ENCODE measurements at regions not wholly inside any gene's neighbourhood (a gene's known extent, or its start where the extent isn't known, plus 50 kb on each side); places are given as distances from the start of the nearest gene placed in this dataset.

DNA sequence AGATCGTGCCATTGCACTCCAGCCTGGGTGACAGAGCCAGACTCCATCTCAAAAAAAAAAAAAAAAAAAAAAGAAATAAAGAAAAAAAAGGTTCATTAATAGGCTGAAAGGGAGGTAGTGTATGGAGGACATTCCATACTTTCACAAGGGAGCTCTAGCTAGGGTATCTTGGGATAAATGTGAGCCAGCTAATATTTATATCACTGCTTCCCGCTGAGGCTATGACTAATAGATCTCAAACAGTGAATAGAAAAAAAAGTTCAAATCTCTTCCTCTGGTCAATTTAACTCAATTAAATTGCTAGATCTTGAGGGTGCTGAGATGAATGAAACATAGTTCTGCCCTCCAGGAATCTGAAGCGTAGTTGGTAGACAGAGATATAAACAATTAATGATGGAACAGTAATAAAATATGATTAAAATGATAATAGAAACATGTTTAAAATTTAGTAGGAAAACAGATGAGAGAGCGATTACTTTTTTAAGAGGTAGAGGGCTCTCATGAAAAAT is 55.7 kb upstream of the SHISA3 start:
- no peak for DNase-seq (ENCODE audit: low spot score in 2 of 2)
- Histone ChIP-seq H3K27ac (no peak overlapping the region), H3K4me1 (no peaks in the 10 kb centered on the region), H3K4me3 (no peak overlapping the region), H3K27me3 (no peaks in the 10 kb centered on the region), H3K9me3 (no peaks in the 10 kb centered on the region), H3K36me3 (no peaks in the 10 kb centered on the region)
- no peak for TF ChIP-seq CTCF (IDR thresholded peaks at IDR 0.05)
- intact Hi-C loops (cut with DNase I): no loop called here

GRCh38 chr4:42342459-42342858 is 54.8 kb upstream of the SHISA3 start:
- Histone ChIP-seq H3K36me3 (no peaks in the 10 kb centered on the region), H3K9me3 (no peaks in the 10 kb centered on the region), H3K27me3 (no peaks in the 10 kb centered on the region), H3K4me3 (no peak overlapping the region), H3K4me1 (no peaks in the 10 kb centered on the region), H3K27ac (no peak overlapping the region)
- DNase-seq (ENCODE audit: low spot score in 2 of 2): no peak
- intact Hi-C loops (cut with DNase I): no loop called here
- no peak for TF ChIP-seq CTCF (IDR thresholded peaks at IDR 0.05)

GRCh38 chr4:42344309-42344708 is 53.0 kb upstream of the SHISA3 start:
- no peaks in the 10 kb centered on the region for H3K4me1 ChIP-seq
- no peak overlapping the region for H3K4me3 ChIP-seq
- H3K27ac ChIP-seq: no peak overlapping the region
- intact Hi-C loops (cut with DNase I): no loop called here
- no peaks in the 10 kb centered on the region for H3K27me3 ChIP-seq
- DNase-seq (ENCODE audit: low spot score in 2 of 2): no peak
- H3K9me3 ChIP-seq: no peaks in the 10 kb centered on the region
- TF ChIP-seq CTCF (IDR thresholded peaks at IDR 0.05): no peak
- H3K36me3 ChIP-seq: no peaks in the 10 kb centered on the region

DNA sequence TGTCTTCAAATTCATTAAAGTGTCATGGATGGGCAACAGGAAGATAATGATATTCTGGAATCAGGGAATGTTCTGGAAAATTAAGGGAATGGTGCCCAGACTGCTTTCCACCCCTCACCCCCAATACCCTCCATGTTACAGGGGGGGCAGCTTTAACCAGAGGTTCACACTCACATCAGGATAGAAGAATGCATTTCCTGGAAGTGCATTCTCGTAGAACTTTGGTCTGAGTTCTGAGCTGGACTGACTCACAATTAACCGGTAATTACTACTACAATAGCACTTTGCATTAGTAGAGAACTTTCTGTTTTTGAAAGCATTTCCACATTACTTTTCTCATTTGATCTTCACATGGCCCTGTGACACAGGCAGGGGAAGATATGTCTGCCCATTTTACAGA is 52.5 kb upstream of the SHISA3 start:
- Histone ChIP-seq H3K36me3 (no peaks in the 10 kb centered on the region), H3K27ac (no peak overlapping the region), H3K27me3 (no peaks in the 10 kb centered on the region), H3K4me3 (no peak overlapping the region), H3K4me1 (no peaks in the 10 kb centered on the region), H3K9me3 (no peaks in the 10 kb centered on the region)
- DNase-seq (ENCODE audit: low spot score in 2 of 2): no peak
- no peak for TF ChIP-seq CTCF (IDR thresholded peaks at IDR 0.05)
- intact Hi-C loops (cut with DNase I): no loop called here

GRCh38 chr4:42345962-42346544 is 51.2 kb upstream of the SHISA3 start:
- Histone ChIP-seq H3K27ac (no peak overlapping the region), H3K36me3 (no peaks in the 10 kb centered on the region), H3K27me3 (no peaks in the 10 kb centered on the region), H3K4me1 (no peaks in the 10 kb centered on the region), H3K9me3 (no peaks in the 10 kb centered on the region), H3K4me3 (no peak overlapping the region)
- intact Hi-C loops (cut with DNase I): no loop called here
- no peak for DNase-seq (ENCODE audit: low spot score in 2 of 2)
- no peak for TF ChIP-seq CTCF (IDR thresholded peaks at IDR 0.05)

- H3K9me3 ChIP-seq: no peaks in the 10 kb centered on the region
- H3K4me3 ChIP-seq: no peak overlapping the region
- H3K27me3 ChIP-seq: no peaks in the 10 kb centered on the region
- no peaks in the 10 kb centered on the region for H3K4me1 ChIP-seq
- intact Hi-C loops (cut with DNase I): no loop called here
- H3K27ac ChIP-seq: no peak overlapping the region
- TF ChIP-seq CTCF (IDR thresholded peaks at IDR 0.05): no peak
- H3K36me3 ChIP-seq: no peaks in the 10 kb centered on the region
- no peak for DNase-seq (ENCODE audit: low spot score in 2 of 2)
These were observed 50.2 kb upstream of the SHISA3 start for GRCh38 chr4:42347076-42347475.
